ENCODE measurements at regions not wholly inside any gene's neighbourhood (a gene's known extent, or its start where the extent isn't known, plus 50 kb on each side); places are given as distances from the start of the nearest gene placed in this dataset.

DNA sequence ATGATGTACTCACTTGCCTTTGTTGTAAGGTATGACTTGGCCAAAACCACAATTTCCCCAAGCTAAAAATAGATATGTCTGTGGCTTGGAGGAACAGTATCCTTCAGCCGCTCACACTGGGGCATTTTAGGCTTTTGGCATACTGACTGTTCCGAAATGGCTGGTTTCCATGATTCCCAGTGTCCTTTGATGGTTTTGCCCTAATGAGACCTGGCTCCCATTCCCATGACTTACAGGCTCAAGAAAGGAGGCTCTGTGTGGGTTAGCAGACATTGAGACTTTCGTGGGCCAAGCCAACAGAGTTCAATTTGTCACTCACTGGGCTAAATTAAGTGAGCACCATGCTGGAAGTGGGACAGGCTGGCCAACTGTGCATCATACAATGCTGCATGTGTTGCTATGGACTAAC is 150.6 kb downstream of the CEP135 start:
- DNase-seq (ENCODE audit: low read depth in 2 of 3, low spot score in 1 of 3), result no peak

DNA sequence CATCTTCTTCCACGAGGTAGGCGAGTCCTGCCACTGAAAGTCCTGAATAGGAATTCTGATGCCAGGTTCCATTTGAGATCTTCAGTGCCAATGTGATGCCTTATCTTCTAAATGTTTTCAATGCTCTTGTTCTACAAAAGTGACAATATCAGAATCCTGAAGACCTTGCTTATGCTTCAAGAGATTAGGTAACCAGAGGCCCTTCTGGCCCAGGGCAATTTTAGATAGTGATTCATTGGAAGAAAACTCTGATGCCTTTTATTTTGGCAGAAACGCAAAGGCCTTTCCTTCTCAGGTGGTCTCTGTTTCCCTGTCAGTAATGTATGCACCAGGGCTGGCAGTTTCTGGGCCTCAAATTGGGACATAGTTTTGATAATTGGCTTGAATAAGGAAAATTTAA is 144.8 kb downstream of the CEP135 start:
- DNase-seq (ENCODE audit: low read depth in 2 of 3, low spot score in 1 of 3), result no peak

DNA sequence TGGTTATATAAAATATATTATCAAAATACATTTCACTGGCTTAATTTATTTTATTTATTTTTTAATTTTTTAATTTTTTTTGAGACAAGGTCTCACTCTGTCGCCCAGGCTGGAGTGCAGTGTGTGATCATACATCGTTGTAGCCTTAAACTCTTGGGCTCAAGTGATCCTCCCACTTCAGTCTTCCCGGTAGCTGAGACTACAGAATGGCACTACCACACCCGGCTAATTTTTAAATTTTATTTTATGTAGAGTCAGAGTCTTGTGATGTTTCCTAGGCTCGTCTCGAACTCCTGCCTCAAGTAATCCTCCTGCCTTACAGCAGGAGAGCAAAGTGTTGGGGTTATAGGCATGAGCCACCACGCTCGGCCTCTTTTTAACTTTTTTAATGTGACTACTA is 143.8 kb downstream of the CEP135 start:
- DNase-seq (ENCODE audit: low read depth in 2 of 3, low spot score in 1 of 3), result no peak

DNA sequence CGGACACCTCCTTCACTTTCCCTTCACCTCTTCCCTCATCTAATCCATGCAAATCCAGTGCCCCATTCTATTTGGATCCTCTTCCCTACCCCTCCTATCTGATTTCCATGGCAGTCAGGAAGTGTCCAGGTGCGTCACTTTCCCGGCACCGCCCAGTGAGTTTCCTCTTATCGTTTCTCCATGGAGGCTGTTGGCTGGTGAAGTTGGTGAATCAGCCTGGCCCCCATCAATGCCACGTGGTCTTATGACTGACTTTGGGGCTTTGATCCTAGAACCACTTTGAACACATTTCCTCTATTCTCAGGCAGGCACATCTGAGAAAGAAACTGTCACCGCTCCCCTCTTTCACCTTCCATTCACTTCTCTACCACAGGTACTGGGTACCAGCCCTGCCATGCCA is 137.8 kb downstream of the CEP135 start:
- no peak for DNase-seq (ENCODE audit: low read depth in 2 of 3, low spot score in 1 of 3)

DNA sequence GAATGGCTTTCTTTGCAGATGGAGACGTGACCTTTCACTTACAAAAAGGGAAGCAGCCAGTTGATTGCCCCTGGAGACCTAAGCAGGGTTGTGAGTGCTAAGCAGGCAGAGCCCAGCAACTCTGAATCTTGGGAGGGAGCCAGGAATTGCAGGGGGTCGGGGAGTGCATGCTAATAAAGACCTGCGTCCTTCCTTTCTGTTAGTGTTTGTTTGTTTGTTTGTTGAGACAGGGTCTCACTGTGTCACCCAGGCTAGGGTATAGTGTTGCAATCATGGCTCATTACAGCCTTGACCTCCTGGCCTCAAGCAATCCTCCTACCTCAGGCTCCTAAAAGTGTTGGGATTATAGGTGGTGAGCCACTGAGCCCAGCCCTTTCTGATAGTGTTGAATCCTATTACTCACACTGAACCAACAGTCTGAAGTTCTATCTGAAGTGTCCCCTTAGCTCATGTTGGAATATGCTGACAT is 137.4 kb downstream of the CEP135 start:
- no peak for DNase-seq (ENCODE audit: low read depth in 2 of 3, low spot score in 1 of 3)

DNA sequence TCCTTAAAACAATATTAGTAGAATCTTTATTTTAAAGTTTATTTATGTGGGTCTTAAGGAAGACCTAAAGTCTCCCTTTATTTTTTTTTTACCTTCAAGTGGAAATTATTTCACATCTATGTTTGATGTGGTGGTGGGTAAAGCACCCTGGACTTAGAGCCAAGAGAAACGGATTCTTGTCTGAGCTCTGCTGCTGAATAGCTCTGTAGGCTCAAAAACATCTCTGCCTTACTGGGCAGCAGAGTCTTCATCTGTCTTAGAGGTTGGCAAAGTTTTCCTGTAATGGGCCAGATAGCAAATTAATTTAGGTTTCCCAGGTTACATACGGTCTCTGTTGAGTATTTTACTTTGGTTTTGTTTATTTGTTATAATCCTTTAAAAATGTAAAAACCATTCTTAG is 136.5 kb downstream of the CEP135 start:
- no peak for DNase-seq (ENCODE audit: low read depth in 2 of 3, low spot score in 1 of 3)

DNA sequence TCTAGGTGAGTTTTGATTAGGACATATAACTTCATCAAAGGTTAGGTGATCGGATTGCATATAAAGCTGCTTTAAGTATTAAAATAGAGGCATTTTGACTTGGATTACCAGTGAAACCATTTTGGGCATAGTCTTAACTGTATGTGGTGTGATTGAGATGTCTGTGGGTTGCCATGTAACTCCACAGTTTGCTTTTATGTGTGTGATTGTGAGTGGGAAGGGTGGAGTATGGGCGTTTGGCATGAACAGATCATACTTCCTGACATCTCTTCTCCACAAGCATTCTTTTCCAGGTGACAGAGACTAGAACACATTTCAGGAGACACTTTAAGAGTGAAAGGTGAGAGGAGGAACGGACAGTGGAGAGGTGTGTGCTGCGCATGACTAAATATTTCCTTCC is 136.1 kb downstream of the CEP135 start:
- DNase-seq (ENCODE audit: low read depth in 2 of 3, low spot score in 1 of 3), result no peak
